Peyer's patch (tissue), 4 donors: ENCODE measurements at regions not wholly inside any gene's neighbourhood (a gene's known extent, or its start where the extent isn't known, plus 50 kb on each side); places are given as distances from the start of the nearest gene placed in this dataset.

Source experiments
- POLR2A ChIP-seq, 2 donors: fragments of 450-650 bp; IDR thresholded peaks; one replicate each; pipeline ENCODE4 v1.5.1; 2017; ENCODE audit warnings: antibody characterized with exemption in 2 of 2, mild to moderate bottlenecking in 2 of 2, moderate library complexity in 2 of 2
- TF ChIP-seq, protein P1 (sequence below), 6 experiments: fragments of 450-650 bp in 4 of 6; fragments of 200-600 bp in 2 of 6; sonication (generic) in 1 of 6; IDR thresholded peaks; one replicate each; pipeline ENCODE4 v1.5.1; 2017 to 2019; ENCODE audit warnings: antibody characterized with exemption in 6 of 6, mild to moderate bottlenecking in 3 of 6, moderate library complexity in 1 of 6

DNA sequence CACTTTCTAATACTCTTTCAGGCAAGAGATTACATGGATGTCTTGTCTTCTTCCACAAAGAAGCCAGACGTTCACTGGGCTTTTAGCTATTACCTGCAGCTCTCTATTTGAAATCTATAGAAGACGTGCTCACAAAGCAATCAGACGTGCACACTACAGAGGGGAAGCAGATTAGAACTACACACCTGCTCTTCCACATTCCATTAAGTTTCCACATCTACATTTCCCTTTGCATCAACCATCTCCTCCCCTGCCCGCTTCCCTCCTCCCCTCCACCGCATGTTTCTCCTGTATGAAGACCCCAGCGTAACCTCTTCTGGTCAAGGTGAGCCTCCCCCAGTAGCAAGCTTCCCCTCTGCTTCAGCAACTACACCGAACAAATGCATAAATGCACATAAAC, 119.8 kb downstream of the DHX15 start:
- TF ChIP-seq, protein P1, sequence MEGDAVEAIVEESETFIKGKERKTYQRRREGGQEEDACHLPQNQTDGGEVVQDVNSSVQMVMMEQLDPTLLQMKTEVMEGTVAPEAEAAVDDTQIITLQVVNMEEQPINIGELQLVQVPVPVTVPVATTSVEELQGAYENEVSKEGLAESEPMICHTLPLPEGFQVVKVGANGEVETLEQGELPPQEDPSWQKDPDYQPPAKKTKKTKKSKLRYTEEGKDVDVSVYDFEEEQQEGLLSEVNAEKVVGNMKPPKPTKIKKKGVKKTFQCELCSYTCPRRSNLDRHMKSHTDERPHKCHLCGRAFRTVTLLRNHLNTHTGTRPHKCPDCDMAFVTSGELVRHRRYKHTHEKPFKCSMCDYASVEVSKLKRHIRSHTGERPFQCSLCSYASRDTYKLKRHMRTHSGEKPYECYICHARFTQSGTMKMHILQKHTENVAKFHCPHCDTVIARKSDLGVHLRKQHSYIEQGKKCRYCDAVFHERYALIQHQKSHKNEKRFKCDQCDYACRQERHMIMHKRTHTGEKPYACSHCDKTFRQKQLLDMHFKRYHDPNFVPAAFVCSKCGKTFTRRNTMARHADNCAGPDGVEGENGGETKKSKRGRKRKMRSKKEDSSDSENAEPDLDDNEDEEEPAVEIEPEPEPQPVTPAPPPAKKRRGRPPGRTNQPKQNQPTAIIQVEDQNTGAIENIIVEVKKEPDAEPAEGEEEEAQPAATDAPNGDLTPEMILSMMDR (IDR thresholded peaks at IDR 0.05): no peak
- no peak for TF ChIP-seq POLR2A (IDR thresholded peaks at IDR 0.05)
